ENCODE measurements at regions not wholly inside any gene's neighbourhood (a gene's known extent, or its start where the extent isn't known, plus 50 kb on each side); places are given as distances from the start of the nearest gene placed in this dataset.

DNA sequence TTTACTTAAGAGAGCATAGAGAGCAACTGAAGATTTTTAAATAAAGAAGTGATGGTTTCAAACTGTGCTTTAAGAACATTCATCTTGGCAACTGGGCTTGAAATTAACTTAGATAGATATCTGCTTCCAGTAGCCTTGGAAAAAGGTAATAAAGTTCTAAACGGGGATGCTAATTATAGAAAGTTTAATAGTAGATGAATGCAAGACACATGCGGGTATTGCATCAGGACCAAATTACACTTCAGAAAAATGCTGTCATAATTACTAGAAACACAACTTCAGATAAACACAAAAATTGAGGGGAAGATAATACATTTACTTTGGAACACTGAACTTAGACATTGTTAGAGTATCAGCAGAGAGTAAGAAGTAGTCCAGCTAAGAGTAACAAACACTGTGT, 227.7 kb upstream of the SNX2 start:
- H3K9me3 ChIP-seq (replicated peaks; ENCODE audit: control insufficient read depth, low read depth, low read length) = no peaks in the 10 kb centered on the region
- no peaks in the 10 kb centered on the region for H3K4me1 ChIP-seq (ENCODE audit: control insufficient read depth, insufficient read depth, low read length)
- H3K4me3 ChIP-seq (ENCODE audit: low read length) = no peak overlapping the region
- DNase-seq = no peak
- H3K27me3 ChIP-seq (ENCODE audit: control insufficient read depth, insufficient read depth, low read length) = no peaks in the 10 kb centered on the region
- H3K36me3 ChIP-seq (ENCODE audit: control insufficient read depth, insufficient read depth, low read length) = no peaks in the 10 kb centered on the region
- WGBS (ENCODE audit: insufficient coverage) = no CpG with 5 or more reads among the region's 2 CpGs
- H3K27ac ChIP-seq (ENCODE audit: low read length) = no peak overlapping the region

DNA sequence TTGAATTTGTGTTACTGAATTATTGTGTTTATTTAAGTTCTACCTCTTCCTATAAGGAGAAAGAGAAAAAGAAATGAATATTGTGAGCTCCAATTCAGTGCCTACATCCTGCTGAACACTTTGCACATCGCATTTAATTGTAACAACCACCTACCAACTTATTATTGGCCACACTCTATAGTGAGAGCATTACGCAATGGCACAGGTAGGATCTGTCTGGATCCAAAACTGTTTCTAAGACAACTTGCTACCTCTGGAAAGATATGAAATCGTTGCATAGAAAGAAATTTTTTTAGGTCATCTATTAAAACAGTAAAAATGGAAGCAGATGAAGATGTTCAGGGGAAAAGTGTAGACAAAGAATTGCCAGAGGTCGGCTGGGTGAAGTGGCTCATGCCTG, 227.2 kb upstream of the SNX2 start:
- no peak for DNase-seq
- no peaks in the 10 kb centered on the region for H3K9me3 ChIP-seq (replicated peaks; ENCODE audit: control insufficient read depth, low read depth, low read length)
- H3K27ac ChIP-seq (ENCODE audit: low read length) = no peak overlapping the region
- H3K4me1 ChIP-seq (ENCODE audit: control insufficient read depth, insufficient read depth, low read length) = no peaks in the 10 kb centered on the region
- H3K4me3 ChIP-seq (ENCODE audit: low read length) = no peak overlapping the region
- 70% methylated on average over 2 of the region's 4 CpGs for WGBS (ENCODE audit: insufficient coverage)
- no peaks in the 10 kb centered on the region for H3K27me3 ChIP-seq (ENCODE audit: control insufficient read depth, insufficient read depth, low read length)
- no peaks in the 10 kb centered on the region for H3K36me3 ChIP-seq (ENCODE audit: control insufficient read depth, insufficient read depth, low read length)

DNA sequence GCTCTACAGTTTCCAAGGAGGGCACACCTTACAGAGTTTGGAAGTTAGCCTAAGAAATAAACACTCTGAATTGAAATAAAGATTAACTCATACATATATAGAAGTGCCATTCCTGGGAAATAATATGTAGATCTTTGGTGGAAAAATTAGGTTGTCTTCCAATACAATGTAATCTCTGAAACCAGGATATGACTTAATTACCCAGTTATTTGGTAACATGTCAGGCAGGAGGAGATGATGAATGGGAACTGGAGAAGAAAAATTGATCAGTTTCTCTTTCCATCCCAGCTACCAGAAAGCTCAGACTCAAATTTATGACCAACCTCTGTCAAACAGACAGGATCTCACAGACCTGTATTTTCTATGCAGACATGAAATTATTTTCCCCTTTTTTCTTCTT, 215.2 kb upstream of the SNX2 start:
- H3K27me3 ChIP-seq (ENCODE audit: control insufficient read depth, insufficient read depth, low read length) = no peaks in the 10 kb centered on the region
- no peaks in the 10 kb centered on the region for H3K4me1 ChIP-seq (ENCODE audit: control insufficient read depth, insufficient read depth, low read length)
- H3K4me3 ChIP-seq (ENCODE audit: low read length) = no peak overlapping the region
- H3K27ac ChIP-seq (ENCODE audit: low read length) = no peak overlapping the region
- DNase-seq = no peak
- no peaks in the 10 kb centered on the region for H3K9me3 ChIP-seq (replicated peaks; ENCODE audit: control insufficient read depth, low read depth, low read length)
- no peaks in the 10 kb centered on the region for H3K36me3 ChIP-seq (ENCODE audit: control insufficient read depth, insufficient read depth, low read length)

DNA sequence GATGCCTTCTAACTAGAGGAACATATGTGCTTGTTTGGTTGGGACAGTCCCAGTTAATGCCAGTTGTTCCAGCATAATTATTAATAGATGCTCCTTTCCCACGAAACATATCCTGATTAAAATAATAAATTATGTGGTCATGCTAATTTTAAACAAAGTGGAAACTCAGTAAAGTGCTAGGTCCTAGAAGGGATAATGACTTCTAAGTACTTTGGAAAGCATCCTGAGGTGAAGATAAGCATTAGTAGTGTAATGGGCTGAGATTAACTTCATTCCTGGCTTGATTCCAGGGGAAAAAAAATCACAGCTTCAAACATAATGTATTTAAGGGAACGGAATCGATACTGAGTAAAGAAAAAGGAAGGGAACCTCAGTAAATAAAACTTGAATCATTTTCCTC, 213.7 kb upstream of the SNX2 start:
- Histone ChIP-seq H3K4me3 (ENCODE audit: low read length) (no peak overlapping the region), H3K9me3 (replicated peaks; ENCODE audit: control insufficient read depth, low read depth, low read length) (no peaks in the 10 kb centered on the region), H3K27me3 (ENCODE audit: control insufficient read depth, insufficient read depth, low read length) (no peaks in the 10 kb centered on the region), H3K36me3 (ENCODE audit: control insufficient read depth, insufficient read depth, low read length) (no peaks in the 10 kb centered on the region), H3K4me1 (ENCODE audit: control insufficient read depth, insufficient read depth, low read length) (no peaks in the 10 kb centered on the region), H3K27ac (ENCODE audit: low read length) (no peak overlapping the region)
- peak; percentile 7 for DNase-seq
- no CpG with 5 or more reads among the region's 3 CpGs for WGBS (ENCODE audit: insufficient coverage)

DNA sequence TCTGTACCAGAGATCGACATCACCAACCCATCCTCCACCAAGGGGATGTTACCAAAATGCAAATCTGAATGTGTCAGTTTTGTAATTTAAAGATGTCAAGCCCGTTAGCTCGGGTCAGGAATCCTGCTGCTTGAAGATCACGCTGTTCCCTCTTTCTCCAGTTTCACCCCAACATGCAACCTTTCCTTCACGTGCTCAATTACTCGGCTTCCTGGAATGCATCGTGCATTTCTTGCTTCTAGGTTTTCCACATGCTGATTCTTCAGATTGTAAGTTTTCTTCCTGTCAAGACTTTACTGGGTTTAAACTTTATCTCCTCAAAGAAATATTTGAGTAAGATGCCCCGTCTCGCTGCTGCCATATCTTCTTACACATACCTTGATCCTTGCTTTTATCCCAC, 209.5 kb upstream of the SNX2 start:
- 66% methylated on average over 6 of the region's 9 CpGs for WGBS (ENCODE audit: insufficient coverage)
- Histone ChIP-seq H3K36me3 (ENCODE audit: control insufficient read depth, insufficient read depth, low read length) (no peaks in the 10 kb centered on the region), H3K27ac (ENCODE audit: low read length) (no peak overlapping the region), H3K9me3 (replicated peaks; ENCODE audit: control insufficient read depth, low read depth, low read length) (no peaks in the 10 kb centered on the region), H3K4me1 (ENCODE audit: control insufficient read depth, insufficient read depth, low read length) (no peaks in the 10 kb centered on the region), H3K4me3 (ENCODE audit: low read length) (no peak overlapping the region), H3K27me3 (ENCODE audit: control insufficient read depth, insufficient read depth, low read length) (no peaks in the 10 kb centered on the region)
- DNase-seq = no peak

DNA sequence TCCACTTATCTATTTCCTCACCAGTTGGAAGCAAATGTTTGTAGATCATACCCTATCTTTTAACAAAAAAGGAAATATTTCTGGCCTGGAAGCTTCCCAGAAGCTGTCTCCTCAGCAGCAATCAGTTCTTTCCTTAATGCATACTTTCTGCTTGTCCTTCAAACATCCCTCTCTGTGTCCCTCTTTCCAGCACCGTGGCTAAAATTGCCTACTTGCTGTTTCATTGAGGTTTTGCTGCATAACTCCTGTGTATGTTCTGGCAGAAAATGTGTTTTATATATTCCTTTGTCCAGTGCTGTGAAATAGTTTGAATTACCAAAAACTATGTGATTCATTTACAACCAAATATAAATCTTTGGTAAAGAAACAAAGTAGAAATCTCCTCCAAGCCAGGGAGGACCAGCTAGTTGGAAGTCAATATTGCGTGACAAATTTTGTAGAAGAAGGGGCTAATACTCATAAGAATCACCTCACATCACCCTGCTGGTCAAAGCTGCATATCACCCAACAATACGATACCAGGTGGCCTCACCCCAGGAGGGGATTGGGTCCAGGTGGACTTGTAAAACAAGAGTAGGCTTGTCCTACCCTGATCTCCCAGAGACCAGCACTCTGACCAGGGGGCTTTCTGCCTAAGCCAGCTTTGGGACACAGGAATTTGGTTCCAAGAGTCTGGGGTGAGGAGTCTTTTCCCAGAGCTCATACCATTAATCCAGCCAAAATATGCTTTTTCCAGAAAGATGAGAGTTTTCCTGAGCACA, 198.4 kb upstream of the SNX2 start:
- no peak overlapping the region for H3K27ac ChIP-seq (ENCODE audit: low read length)
- H3K4me3 ChIP-seq (ENCODE audit: low read length) = no peak overlapping the region
- H3K36me3 ChIP-seq (ENCODE audit: control insufficient read depth, insufficient read depth, low read length) = no peaks in the 10 kb centered on the region
- WGBS (ENCODE audit: insufficient coverage) = no CpG with 5 or more reads among the region's 3 CpGs
- no peaks in the 10 kb centered on the region for H3K9me3 ChIP-seq (replicated peaks; ENCODE audit: control insufficient read depth, low read depth, low read length)
- H3K4me1 ChIP-seq (ENCODE audit: control insufficient read depth, insufficient read depth, low read length) = no peaks in the 10 kb centered on the region
- H3K27me3 ChIP-seq (ENCODE audit: control insufficient read depth, insufficient read depth, low read length) = no peaks in the 10 kb centered on the region
- no peak for DNase-seq

DNA sequence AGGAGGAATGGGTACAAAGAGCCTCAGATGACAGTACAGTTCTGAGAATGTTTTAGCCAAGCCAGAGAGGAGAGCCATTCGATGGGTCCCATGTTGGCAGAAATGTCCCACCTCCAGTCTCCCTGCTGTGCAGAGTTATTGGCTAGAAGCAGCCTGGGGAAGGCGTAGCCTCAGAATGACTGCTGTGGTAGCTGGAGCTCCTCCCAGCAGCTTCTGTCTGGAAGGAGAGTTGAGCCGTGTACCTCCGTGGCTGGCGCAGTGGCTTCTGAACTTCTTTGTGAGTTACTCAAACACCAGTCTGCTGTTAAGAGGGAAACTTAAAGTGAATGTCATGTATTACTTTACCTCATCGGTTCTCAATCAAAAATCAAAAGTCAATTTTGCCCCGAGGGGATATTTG, 193.3 kb upstream of the SNX2 start:
- Histone ChIP-seq H3K9me3 (replicated peaks; ENCODE audit: control insufficient read depth, low read depth, low read length) (no peaks in the 10 kb centered on the region), H3K36me3 (ENCODE audit: control insufficient read depth, insufficient read depth, low read length) (no peaks in the 10 kb centered on the region), H3K27me3 (ENCODE audit: control insufficient read depth, insufficient read depth, low read length) (peaks cover 3% of the 10 kb centered on the region), H3K27ac (ENCODE audit: low read length) (no peak overlapping the region), H3K4me3 (ENCODE audit: low read length) (no peak overlapping the region), H3K4me1 (ENCODE audit: control insufficient read depth, insufficient read depth, low read length) (no peaks in the 10 kb centered on the region)
- no peak for DNase-seq
- WGBS (ENCODE audit: insufficient coverage) = 61% methylated on average over 3 of the region's 7 CpGs

DNA sequence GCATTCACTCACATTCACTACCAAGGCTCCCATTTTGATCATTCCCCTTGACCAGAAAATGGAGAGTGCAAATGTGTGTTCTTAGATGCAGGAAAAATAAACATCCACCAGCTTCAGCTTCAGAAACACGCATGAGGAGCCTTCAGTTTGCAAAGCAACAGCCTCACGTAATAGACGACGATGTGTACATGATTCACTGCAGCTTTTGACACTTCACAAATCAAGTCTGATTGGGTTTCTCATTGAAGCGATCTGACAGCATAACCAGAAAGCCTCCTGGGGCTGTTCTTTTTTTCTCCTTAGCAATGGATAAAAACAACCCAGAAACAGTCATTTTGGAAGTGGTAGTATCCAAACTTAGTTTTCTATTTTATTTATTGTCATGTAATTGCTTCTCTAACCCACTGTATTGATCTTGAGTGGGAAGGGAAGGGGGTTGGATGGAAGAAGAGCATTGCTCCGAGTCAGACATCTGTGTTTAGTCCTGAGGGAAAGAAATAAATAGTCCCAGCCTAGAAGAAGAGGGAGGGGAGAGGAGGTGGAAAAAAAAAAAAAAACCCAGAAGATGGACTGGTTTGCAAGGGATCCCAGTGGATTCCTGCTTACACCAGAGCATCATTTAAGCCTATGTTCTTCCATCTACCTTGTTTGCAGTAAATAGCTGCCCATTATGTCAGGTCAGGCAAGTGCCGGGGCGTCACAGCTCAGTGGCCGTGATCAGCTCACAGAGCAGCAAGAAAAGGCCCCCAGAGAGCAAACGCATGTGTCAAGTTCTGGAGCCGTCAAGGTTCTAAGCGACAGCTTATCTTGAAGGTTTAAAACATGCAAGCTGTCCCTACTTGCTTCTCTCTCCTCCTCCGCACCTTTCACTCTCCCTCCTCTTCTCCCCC, 190.2 kb upstream of the SNX2 start:
- Histone ChIP-seq H3K9me3 (replicated peaks; ENCODE audit: control insufficient read depth, low read depth, low read length) (no peaks in the 10 kb centered on the region), H3K4me3 (ENCODE audit: low read length) (no peak overlapping the region), H3K4me1 (ENCODE audit: control insufficient read depth, insufficient read depth, low read length) (no peaks in the 10 kb centered on the region), H3K36me3 (ENCODE audit: control insufficient read depth, insufficient read depth, low read length) (no peaks in the 10 kb centered on the region), H3K27ac (ENCODE audit: low read length) (no peak overlapping the region), H3K27me3 (ENCODE audit: control insufficient read depth, insufficient read depth, low read length) (peaks cover 3% of the 10 kb centered on the region)
- peak; percentile 21 for DNase-seq
- WGBS (ENCODE audit: insufficient coverage) = 40% methylated on average over 10 of the region's 13 CpGs

DNA sequence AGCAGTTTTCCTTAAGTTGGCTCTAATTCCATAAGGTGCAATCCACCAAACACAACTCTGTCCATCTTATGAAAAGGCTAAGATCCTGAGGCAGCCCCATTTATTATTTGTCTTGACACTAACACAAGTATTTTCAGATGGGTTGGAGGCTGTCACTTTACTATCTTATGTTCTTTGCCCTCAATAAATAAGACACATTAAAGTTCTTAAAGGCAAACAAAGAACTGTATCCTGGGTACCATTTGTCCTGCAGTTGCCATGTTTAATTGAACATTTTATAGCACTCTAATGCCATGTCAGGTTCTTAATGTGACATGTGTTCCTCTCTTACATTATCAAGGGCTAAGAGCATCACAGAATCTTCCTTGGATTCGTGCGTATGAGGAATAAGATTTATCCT, 189.5 kb upstream of the SNX2 start:
- no peak overlapping the region for H3K27ac ChIP-seq (ENCODE audit: low read length)
- no peaks in the 10 kb centered on the region for H3K9me3 ChIP-seq (replicated peaks; ENCODE audit: control insufficient read depth, low read depth, low read length)
- H3K4me3 ChIP-seq (ENCODE audit: low read length) = no peak overlapping the region
- no peaks in the 10 kb centered on the region for H3K36me3 ChIP-seq (ENCODE audit: control insufficient read depth, insufficient read depth, low read length)
- WGBS (ENCODE audit: insufficient coverage) = no CpG with 5 or more reads among the region's 2 CpGs
- H3K4me1 ChIP-seq (ENCODE audit: control insufficient read depth, insufficient read depth, low read length) = no peaks in the 10 kb centered on the region
- peaks cover 3% of the 10 kb centered on the region for H3K27me3 ChIP-seq (ENCODE audit: control insufficient read depth, insufficient read depth, low read length)
- no peak for DNase-seq

DNA sequence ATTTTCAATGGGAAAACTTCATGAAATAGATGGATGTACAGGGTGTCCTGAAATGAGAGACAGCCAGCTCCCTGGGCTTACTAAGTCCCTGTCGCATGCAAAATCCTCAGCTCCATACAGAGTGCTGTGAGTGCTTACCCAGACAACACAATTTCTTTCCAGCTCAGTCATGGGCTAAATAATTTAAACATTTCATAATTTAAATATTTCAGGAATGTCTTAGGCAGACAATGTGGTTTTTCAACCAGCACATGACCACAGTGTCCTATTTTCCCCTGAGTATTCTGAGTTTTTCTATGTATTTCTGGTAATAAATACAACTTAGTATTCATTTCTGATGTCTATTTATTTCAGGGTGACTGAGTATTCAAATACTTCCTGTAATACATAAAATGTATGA, 188.5 kb upstream of the SNX2 start:
- Histone ChIP-seq H3K4me1 (ENCODE audit: control insufficient read depth, insufficient read depth, low read length) (no peaks in the 10 kb centered on the region), H3K4me3 (ENCODE audit: low read length) (no peak overlapping the region), H3K36me3 (ENCODE audit: control insufficient read depth, insufficient read depth, low read length) (no peaks in the 10 kb centered on the region), H3K27me3 (ENCODE audit: control insufficient read depth, insufficient read depth, low read length) (peaks cover 3% of the 10 kb centered on the region), H3K9me3 (replicated peaks; ENCODE audit: control insufficient read depth, low read depth, low read length) (no peaks in the 10 kb centered on the region), H3K27ac (ENCODE audit: low read length) (no peak overlapping the region)
- no peak for DNase-seq
- no CpG with 5 or more reads among the region's 1 CpG for WGBS (ENCODE audit: insufficient coverage)

Measured in muscle of leg (tissue), 3 donors.